H1 (cell line): ENCODE measurements at regions not wholly inside any gene's neighbourhood (a gene's known extent, or its start where the extent isn't known, plus 50 kb on each side); places are given as distances from the start of the nearest gene placed in this dataset.
"Not testable (repeated sequence)": the region's sequence is repeated elsewhere in the genome, so short reads cannot be mapped to it uniquely, and the experiment has no call there.

Source experiments
- CTCF ChIA-PET: fragments of 300-600 bp; sonication (Branson Sonifier 250); formaldehyde crosslinking; loops from one replicate; lab custom pipeline; 2021; ENCODE audit not compliant: partially characterized antibody; lab: Charles Lee
- POLR2A ChIA-PET: fragments of 300-600 bp; sonication (Branson Sonifier 250); formaldehyde crosslinking; loops from one replicate; lab custom pipeline; 2021; ENCODE audit warnings: inconsistent platforms; ENCODE audit not compliant: partially characterized antibody; lab: Charles Lee
- DNase-seq, 2 experiments: peaks; one replicate each; pipeline versions ENCODE4 v3.0.0 to v3.0.0-alpha.2; 2010 to 2022; ENCODE audit warnings: low spot score in 2 of 2, low read depth in 1 of 2, mixed read lengths in 1 of 2
- FAIRE-seq: peaks from 2 replicates; lab custom pipeline; 2011; peaks lifted over from hg19 to GRCh38; lab: Jason Lieb, UNC
- H2AFZ ChIP-seq: 2 replicates; pipeline ENCODE4 v1.8.1; 2012; ENCODE audit warnings: low read length, inconsistent platforms
- H2AK5ac ChIP-seq: 2 replicates; pipeline ENCODE4 v1.6.1; 2013; ENCODE audit warnings: low read depth, low read length
- H2BK120ac ChIP-seq: replicated peaks from 2 replicates; pipeline ENCODE3; 2013; ENCODE audit warnings: low read depth, low read length, inconsistent platforms
- H2BK12ac ChIP-seq: 2 replicates; pipeline ENCODE4 v1.6.1; 2013; ENCODE audit warnings: low read depth, low read length
- H2BK15ac ChIP-seq: 2 replicates; pipeline ENCODE4 v1.6.1; 2013; ENCODE audit warnings: low read length
- H2BK20ac ChIP-seq: 2 replicates; pipeline ENCODE4 v1.6.1; 2013; ENCODE audit warnings: low read length
- H2BK5ac ChIP-seq: 2 replicates; pipeline ENCODE4 v1.6.1; 2013; ENCODE audit warnings: low read depth, low read length
- H3K14ac ChIP-seq: 2 replicates; pipeline ENCODE4 v1.6.1; 2013; ENCODE audit warnings: inconsistent platforms; ENCODE audit not compliant: insufficient read length
- H3K18ac ChIP-seq: 2 replicates; pipeline ENCODE4 v1.6.1; 2013; ENCODE audit warnings: low read length; ENCODE audit errors: extremely low read depth
- H3K23ac ChIP-seq: 2 replicates; pipeline ENCODE4 v1.6.1; 2013; ENCODE audit warnings: inconsistent platforms; ENCODE audit not compliant: insufficient read length
- H3K23me2 ChIP-seq: 2 replicates; pipeline ENCODE4 v1.6.1; 2013; ENCODE audit warnings: low read depth, low read length
- H3K27ac ChIP-seq: 2 replicates; pipeline ENCODE4 v1.6.1; 2011; ENCODE audit warnings: low read depth, low read length, inconsistent platforms
- H3K27me3 ChIP-seq, 4 experiments: replicated peaks in 1 of 4; 1 replicate in 1 of 4; 2 replicates in 3 of 4; pipeline versions ENCODE4 v1.6.1 to v1.8.1; 2011 to 2013; ENCODE audit warnings: low read length in 3 of 4, mild to moderate bottlenecking in 3 of 4, inconsistent platforms in 2 of 4, mixed read lengths in 2 of 4, moderate library complexity in 1 of 4; ENCODE audit not compliant: control insufficient read depth in 3 of 4, insufficient read depth in 3 of 4; ENCODE audit errors: extremely low read depth in 1 of 4
- H3K36me3 ChIP-seq, 4 experiments: 2 replicates each; pipeline versions ENCODE4 v1.6.1 to v1.8.1; 2011 to 2013; ENCODE audit warnings: mild to moderate bottlenecking in 4 of 4, low read length in 3 of 4, moderate library complexity in 2 of 4, control low read depth in 1 of 4, inconsistent platforms in 1 of 4; ENCODE audit not compliant: insufficient read depth in 4 of 4, control insufficient read depth in 2 of 4
- H3K4ac ChIP-seq: replicated peaks from 2 replicates; pipeline ENCODE3; 2013; ENCODE audit warnings: low read length, low read depth, mixed read lengths, inconsistent platforms; ENCODE audit not compliant: insufficient read length
- H3K4me1 ChIP-seq, 4 experiments: replicated peaks in 1 of 4; 1 replicate in 1 of 4; 2 replicates in 3 of 4; pipeline versions ENCODE4 v1.6.1 to v1.8.1; 2011 to 2013; ENCODE audit warnings: low read length in 3 of 4, inconsistent platforms in 2 of 4, mixed read lengths in 1 of 4; ENCODE audit not compliant: insufficient read depth in 4 of 4, control insufficient read depth in 3 of 4
- H3K4me2 ChIP-seq, 2 experiments: 2 replicates each; pipeline versions ENCODE4 v1.6.1 to v1.8.1; 2011 to 2013; ENCODE audit warnings: low read depth in 2 of 2, low read length in 2 of 2, control low read depth in 1 of 2, inconsistent platforms in 1 of 2, mild to moderate bottlenecking in 1 of 2; ENCODE audit not compliant: insufficient read depth in 1 of 2
- H3K4me3 ChIP-seq, 4 experiments: fragments of 200-600, 300-600 bp in 1 of 4; sonication (generic), shearing (Covaris generic), sonication (Bioruptor Twin) in 1 of 4; 2 replicates each; pipeline versions ENCODE4 v1.5.1 to v1.8.1; 2011 to 2016; ENCODE audit warnings: low read length in 4 of 4, low read depth in 3 of 4, control low read depth in 2 of 4, inconsistent platforms in 2 of 4, mild to moderate bottlenecking in 2 of 4, mixed read lengths in 1 of 4, moderate library complexity in 1 of 4; ENCODE audit not compliant: insufficient read depth in 2 of 4; ENCODE audit errors: extremely low read depth in 1 of 4
- H3K56ac ChIP-seq: replicated peaks from 2 replicates; pipeline ENCODE3; 2013; ENCODE audit warnings: low read depth, mild to moderate bottlenecking, mixed read lengths, low read length, inconsistent platforms; ENCODE audit not compliant: insufficient read length
- H3K79me1 ChIP-seq: 2 replicates; pipeline ENCODE4 v1.6.1; 2013; ENCODE audit warnings: low read depth, low read length, control low read depth
- H3K79me2 ChIP-seq, 2 experiments: 2 replicates each; pipeline versions ENCODE4 v1.6.1 to v1.8.1; 2012 to 2013; ENCODE audit warnings: low read length in 2 of 2, mild to moderate bottlenecking in 2 of 2, inconsistent platforms in 1 of 2; ENCODE audit not compliant: insufficient read depth in 2 of 2, control insufficient read depth in 1 of 2
- H3K9ac ChIP-seq, 4 experiments: replicated peaks in 1 of 4; 1 replicate in 1 of 4; 2 replicates in 3 of 4; pipeline versions ENCODE4 v1.6.1 to v1.8.1; 2011 to 2013; ENCODE audit warnings: low read depth in 3 of 4, low read length in 3 of 4, control low read depth in 2 of 4, mild to moderate bottlenecking in 2 of 4, moderate library complexity in 2 of 4, inconsistent platforms in 1 of 4; ENCODE audit errors: extremely low read depth in 1 of 4
- H3K9me3 ChIP-seq, 2 experiments: 2 replicates each; pipeline versions ENCODE4 v1.6.1 to v1.8.1; 2012 to 2013; ENCODE audit warnings: mild to moderate bottlenecking in 2 of 2, moderate library complexity in 2 of 2, control low read depth in 1 of 2, inconsistent platforms in 1 of 2, low read depth in 1 of 2, low read length in 1 of 2, mixed read lengths in 1 of 2; ENCODE audit not compliant: insufficient read depth in 2 of 2
- H4K20me1 ChIP-seq, 2 experiments: replicated peaks in 1 of 2; 2 replicates each; pipeline versions ENCODE3 to v1.8.1; 2011 to 2013; ENCODE audit warnings: inconsistent platforms in 2 of 2, low read length in 2 of 2, mild to moderate bottlenecking in 1 of 2; ENCODE audit not compliant: insufficient read depth in 2 of 2, control insufficient read depth in 1 of 2
- H4K5ac ChIP-seq: 2 replicates; pipeline ENCODE4 v1.6.1; 2013; ENCODE audit warnings: low read length, low read depth, mixed read lengths, inconsistent platforms; ENCODE audit not compliant: insufficient read length
- H4K8ac ChIP-seq: 2 replicates; pipeline ENCODE4 v1.8.0; 2013; ENCODE audit warnings: mild to moderate bottlenecking, moderate library complexity, low read length, inconsistent platforms; ENCODE audit not compliant: insufficient read depth; ENCODE audit errors: extremely low read depth
- H4K91ac ChIP-seq: replicated peaks from 2 replicates; pipeline ENCODE3; 2013; ENCODE audit warnings: low read length, mixed read lengths, inconsistent platforms; ENCODE audit not compliant: insufficient read length
- WGBS, 2 experiments: shearing (Covaris generic) in 1 of 2; methylation state at CpG; one replicate each; pipeline versions ENCODE4 v1.1.6 to v1.1.7; 2013 to 2015; ENCODE audit warnings: low lambda C conversion rate in 2 of 2, mixed read lengths in 2 of 2, inconsistent platforms in 1 of 2, low coverage in 1 of 2, missing lambda C conversion rate in 1 of 2; ENCODE audit not compliant: insufficient replicate concordance in 2 of 2, insufficient coverage in 1 of 2, insufficient read length in 1 of 2; ENCODE audit errors: extremely low coverage in 1 of 2, missing lambda C conversion rate in 1 of 2; 5-methylcytosine and 5-hydroxymethylcytosine counted together

DNA sequence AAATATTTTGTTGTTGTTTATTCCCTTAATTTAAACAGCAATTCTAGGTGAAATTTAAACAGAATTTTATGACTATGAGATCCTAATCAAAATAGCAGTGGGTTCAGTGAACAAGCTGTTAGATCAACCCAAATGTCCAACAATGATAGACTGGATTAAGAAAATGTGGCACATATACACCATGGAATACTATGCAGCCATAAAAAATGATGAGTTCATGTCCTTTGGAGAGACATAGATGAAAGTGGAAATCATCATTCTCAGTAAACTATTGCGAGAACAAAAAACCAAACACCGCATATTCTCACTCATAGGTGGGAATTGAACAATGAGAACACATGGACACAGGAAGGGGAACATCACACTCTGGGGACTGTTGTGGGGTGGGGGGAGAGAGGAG, 407.3 kb upstream of the ADAMTSL1 start:
- H4K20me1 ChIP-seq, H3K56ac ChIP-seq, FAIRE-seq, H4K5ac ChIP-seq, H2BK15ac ChIP-seq, H2AFZ ChIP-seq, H3K4ac ChIP-seq, H3K9me3 ChIP-seq, H3K4me3 ChIP-seq, H3K4me1 ChIP-seq, H2BK20ac ChIP-seq, H3K36me3 ChIP-seq, CTCF ChIA-PET, H3K4me2 ChIP-seq, H3K23ac ChIP-seq, H3K14ac ChIP-seq, H3K23me2 ChIP-seq, H2BK5ac ChIP-seq, H2BK12ac ChIP-seq, H4K8ac ChIP-seq, POLR2A ChIA-PET, H3K27me3 ChIP-seq, H3K27ac ChIP-seq, H2BK120ac ChIP-seq, H3K18ac ChIP-seq, H2AK5ac ChIP-seq, H3K79me2 ChIP-seq, H3K79me1 ChIP-seq, H4K91ac ChIP-seq, H3K9ac ChIP-seq, DNase-seq: not testable (repeated sequence)
- WGBS, 2 experiments, result 90% methylated on average over 2 of the region's 2 CpGs; no CpG with 5 or more reads in 1 of the 2 experiments
